Activated CD4-positive, alpha-beta T cell treated with anti-CD3 and anti-CD28 coated beads, Interleukin-2, amount 50 U/mL, for 24 hours (primary cell): ENCODE measurements at regions not wholly inside any gene's neighbourhood (a gene's known extent, or its start where the extent isn't known, plus 50 kb on each side); places are given as distances from the start of the nearest gene placed in this dataset.
"Not testable (repeated sequence)": the region's sequence is repeated elsewhere in the genome, so short reads cannot be mapped to it uniquely, and the experiment has no call there.

ENCODE experiments used
- DNase-seq, 2 donors: peaks; one replicate each; pipeline ENCODE4 v3.0.0-alpha.2; 2020; ENCODE audit warnings: low read depth in 1 of 2, low spot score in 1 of 2

DNA sequence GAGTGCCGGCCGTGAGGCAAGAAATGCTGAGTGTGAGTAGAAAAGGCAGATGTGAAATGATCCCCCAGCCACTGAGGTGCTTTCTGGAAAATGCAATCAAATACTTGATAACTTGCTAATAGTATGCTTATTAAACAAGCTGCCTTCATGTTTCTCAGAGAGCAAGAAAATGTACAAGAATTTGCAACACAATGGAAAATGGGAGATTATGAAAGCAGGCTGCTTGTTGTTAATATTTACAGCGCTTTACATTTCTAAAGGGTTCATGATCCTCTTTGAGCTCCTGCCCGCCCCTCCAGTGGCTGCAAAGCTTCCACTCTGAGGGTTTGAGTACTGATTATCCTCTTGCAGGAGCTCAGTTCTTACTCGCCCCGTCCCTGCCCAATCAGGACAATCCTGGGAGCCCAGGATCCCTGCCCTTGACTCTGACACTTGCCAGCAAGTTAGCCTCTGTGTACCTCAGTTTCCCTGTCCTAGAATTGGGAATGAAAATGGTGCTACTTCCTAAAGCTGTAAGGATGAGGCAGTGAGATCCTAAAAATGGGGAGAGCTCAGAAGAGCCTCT, 645.1 kb downstream of the TBC1D22A start:
- DNase-seq, result no peak

DNA sequence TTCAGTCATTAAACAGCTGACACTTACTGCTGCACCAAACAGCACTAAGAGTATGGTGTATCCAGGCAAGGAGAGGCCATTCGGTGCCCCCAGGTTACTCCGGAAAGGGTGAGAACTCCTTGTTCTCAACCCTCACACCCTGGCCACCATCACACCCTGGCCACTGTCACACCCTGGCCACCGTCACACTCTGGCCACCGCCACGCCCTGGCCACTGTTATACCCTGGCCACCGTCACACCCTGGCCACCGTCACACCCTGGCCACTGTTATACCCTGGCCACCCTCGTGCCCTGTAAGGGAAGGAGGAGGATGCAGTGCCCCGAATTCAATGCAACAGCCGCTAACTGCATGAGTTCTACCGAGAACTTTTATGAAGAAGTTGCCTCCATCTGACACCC, 644.4 kb downstream of the TBC1D22A start:
- DNase-seq, result no peak

DNA sequence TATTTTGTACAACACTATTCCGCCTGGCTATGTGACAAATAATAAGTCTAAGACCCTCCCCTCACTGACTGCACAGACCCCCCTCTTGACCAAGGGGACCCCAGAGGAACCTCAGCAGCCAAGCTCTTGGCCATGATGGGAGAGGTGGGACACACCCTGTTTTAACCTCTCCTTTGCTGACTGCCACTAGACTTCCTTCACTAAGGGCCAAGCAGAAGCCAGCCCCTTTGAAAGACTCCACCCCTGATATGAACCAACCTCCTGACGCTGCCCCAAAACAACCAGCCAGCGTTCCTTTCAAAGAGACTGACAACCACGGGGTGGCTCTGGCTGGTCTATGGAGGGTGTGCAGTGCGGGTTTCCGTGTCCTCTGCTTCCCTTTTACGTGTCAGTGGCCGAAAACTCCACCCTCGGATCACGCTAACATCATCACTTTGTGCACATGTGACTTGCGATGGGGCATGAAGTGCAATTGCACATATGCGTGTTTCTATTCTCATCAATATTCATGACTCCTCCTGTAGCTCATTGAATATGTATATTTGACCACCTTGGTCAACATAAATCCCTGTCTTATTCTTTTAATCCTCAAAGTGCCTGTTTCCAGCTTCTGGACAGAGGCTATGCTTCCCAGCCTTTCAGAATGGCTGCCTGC, 643.9 kb downstream of the TBC1D22A start:
- no peak for DNase-seq

DNA sequence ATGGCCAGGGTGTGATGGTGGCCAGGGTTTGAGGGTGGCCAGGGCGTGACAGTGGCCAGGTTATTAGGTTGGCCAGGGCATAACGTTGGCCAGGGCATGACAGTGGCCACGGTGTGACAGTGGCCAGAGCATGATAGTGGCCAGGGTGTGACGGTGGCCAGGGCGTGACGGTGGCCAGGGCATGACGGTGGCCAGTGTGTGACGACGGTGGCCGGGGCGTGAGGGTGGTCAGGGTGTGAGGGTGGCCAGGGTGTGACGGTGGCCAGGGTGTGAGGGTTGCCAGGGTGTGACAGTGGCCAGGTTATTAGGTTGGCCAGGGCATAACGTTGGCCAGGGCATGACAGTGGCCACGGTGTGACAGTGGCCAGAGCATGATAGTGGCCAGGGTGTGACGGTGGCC, 642.8 kb downstream of the TBC1D22A start:
- not testable (repeated sequence) for DNase-seq

DNA sequence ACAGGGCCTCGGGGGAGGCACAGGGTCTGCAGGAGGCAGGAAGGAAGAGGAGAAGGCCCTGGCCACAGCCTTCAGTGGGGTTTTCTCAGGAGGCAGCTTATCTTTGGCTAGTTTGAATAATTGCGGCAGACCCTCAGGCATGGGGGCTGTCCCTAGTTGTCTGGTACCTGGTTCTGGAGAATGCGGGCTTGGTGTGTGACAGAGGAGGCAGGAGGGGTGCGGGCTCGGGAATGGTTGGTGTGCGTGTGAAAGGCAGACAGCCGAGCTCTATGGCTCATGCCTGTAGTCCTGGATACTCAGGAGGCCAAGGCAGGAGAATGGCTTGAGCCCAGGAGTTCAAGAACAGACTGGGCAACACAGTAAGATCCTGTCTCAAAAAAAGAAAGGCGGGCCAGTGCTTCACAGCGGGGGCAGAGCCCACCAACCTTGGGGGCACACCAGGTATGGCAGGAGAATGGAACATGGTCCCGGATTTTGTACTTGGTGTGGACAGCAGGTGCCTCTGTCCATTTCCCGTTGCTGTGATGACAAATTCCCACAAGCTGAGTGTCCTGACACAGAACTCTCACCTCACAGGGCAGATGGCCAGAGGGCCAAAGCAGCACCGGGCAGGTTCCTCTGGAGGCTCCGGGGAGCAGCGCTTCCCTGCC, 640.6 kb downstream of the TBC1D22A start:
- DNase-seq, result no peak

DNA sequence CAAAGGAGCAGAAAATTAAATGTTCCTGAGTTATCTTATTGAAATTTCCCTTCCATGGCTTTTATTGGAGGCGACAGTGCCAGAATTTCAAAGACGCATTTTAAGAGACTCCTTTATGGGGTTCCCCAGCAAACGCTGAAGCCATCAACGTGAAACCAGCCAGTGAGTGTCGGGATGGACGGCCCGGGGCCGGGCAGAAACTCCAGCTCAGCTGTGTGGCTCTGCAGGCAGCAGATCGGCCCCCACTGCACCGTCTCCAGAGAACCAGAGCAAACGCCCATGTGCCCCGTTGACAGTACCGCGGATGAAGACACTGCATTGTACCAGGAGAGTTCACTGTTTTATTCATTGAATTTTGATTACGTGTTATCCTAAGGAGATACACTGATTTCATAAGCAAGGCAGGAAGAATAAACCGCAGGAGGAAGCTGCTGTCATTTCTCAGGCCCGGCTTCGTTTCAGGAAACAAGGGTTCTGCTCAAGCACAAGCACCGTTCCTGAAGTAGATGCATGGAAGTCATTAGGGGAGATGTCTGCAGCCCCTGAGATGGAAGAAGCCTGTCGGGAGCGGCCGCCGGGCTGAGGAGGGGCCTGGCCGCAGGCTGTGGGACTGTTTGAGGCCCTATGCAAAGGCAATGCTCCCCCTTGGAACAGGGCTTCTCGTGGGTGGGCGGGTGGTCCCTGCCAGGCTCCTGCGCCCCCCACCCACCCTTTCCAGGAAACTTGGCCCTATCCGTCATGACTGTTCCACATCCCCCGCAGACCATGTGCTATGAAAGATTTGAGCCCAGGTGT, 639.7 kb downstream of the TBC1D22A start:
- DNase-seq, result no peak

DNA sequence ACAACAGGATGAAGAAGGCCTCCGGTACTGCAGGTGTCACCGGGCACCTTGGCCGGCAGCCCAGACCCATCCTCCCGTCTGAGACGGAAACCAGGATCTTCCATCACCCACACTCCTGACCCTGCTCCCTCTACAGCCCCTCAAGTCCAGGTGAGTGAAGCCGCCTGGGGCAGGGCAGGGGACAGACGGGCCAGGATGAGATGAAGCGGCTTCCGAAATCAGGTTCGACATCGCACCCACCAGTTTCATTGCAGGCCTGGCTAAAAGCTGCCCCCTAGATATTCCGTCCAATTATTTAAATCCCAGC, 639.1 kb downstream of the TBC1D22A start:
- no peak for DNase-seq

DNA sequence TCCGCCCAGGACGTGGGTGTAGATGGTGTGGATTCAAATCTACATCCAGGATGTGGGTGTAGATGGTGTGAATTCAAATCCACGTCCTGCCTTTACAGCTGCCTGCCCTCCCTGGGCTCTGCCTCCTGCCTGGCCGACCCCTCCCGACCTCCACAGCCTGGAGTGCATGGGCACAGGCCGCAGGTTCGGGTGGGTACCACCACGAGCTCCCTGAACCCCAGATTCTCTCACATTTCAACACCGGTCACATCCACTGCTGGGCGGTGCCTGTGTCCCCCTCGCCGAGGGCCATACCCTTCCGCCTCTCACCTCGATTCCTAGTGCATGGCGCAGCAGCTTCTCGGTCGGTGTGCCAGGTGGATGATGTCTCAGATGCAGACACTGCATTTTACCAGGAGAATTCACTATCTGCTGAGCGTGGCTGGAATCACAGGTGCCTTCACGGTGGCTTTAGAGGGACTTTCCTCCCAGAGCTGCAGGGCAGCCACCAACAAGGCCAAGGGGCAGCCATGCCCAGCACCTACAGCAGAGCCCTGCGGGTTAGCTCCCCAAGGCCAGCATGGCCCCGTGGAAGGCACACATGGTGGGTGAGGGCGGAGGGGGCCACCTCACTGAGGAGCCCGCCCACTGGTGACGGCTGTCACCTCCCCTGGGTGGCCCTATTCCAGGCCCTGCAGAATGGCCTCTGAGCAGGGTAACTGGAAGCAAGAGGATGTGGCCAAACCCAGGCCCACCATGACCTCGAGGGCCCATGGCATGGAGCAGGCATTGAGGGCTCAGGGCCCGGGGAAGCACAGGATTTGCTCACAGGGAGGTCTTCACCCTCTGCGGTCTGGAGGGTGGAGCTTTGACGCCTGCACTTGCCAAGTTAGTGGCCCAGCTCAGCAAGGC, 638.5 kb downstream of the TBC1D22A start:
- DNase-seq, result no peak

DNA sequence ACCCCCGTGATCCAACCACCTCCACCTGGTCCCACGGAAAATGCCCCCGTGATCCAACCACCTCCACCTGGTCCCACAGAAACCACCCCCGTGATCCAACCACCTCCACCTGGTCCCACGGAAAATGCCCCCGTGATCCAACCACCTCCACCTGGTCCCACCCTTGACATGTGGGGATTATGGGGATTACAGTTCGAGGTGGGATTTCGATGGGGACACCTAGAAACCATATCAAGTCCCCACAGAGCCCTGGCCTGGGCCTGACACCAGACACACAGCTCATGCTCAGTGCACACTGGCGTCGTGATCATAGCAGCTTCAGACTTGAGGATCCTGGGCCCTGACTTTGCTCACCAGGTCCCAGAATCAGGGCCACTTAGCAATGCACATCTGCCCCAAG, 637.7 kb downstream of the TBC1D22A start:
- not testable (repeated sequence) for DNase-seq

DNA sequence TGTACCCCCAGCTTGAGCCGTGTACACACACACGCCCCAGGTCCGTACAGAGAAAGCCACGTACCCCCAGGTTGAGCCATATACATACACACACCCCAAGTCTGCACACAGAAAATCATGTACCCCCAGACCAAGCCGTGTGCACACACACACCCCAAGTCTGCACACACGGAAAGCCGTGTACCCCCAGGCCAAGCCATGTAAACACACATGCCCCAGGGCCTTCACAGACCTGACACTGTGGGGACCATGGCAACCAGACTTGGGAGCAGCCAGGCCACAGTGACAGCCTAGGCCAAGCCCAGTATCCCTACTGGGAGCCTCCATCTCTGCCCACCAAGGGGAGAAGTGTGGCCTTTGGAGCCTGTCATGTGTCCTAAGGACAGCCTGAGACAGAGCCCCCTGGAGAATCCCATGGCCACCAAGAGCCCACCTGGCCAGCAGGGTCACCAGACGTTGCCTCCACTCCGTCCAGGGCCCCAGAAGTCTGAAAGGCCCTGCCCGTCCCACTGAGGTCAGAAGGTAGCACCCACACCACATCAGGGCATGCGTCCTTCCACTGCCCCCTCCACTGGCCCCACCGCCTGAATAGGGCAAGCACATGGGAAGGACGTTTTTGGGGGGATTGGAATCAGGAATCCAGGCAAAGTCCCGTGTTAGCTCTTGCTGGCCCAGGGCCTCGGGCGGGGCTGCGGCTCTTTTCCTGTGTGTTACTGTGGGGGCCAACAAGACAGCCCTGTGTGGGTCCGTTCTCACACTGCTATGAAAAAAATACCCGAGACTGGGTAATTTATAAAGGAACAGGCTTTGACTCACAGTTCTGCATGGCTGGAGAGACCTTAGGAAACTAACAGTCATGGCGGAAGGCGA, 636.7 kb downstream of the TBC1D22A start:
- no peak for DNase-seq

DNA sequence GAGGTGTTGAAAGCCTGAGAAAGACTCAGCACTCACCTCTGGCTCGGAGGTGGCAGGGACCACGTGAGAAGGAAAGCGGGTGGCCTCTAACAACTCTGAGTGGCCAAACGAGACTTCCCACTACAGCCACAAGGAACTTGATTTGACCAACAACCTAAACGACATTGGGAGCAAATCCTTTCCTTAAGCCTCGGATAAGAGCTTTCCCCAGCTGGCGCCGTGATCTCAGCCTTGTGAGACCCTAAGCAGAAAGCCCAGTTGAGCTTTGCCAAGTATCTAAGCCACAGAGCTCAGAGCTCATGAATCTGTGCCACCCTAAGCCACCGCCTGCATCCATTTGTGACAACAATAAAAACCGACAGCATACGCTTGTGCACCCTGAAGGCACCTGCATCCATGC, 636.0 kb downstream of the TBC1D22A start:
- no peak for DNase-seq

DNA sequence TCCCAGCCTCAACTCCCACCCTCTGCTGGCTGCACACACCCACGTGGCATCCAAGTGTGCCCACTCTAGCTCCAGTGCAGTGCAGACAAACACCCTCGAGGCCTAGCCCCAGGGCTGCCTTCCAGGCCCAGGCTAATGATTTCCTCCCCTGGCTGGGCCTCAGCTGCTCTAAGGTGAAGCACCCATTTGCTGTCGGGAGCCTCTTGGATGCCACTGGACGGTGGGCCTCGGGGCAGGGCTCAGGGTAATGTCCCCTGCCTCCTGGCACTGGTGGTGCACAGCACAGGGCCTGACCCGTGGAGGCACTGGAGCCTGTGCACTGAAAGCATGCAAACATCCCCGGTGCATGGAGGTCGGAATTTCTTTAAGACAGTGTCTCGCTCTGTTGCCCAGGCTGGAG, 635.2 kb downstream of the TBC1D22A start:
- DNase-seq, result no peak

DNA sequence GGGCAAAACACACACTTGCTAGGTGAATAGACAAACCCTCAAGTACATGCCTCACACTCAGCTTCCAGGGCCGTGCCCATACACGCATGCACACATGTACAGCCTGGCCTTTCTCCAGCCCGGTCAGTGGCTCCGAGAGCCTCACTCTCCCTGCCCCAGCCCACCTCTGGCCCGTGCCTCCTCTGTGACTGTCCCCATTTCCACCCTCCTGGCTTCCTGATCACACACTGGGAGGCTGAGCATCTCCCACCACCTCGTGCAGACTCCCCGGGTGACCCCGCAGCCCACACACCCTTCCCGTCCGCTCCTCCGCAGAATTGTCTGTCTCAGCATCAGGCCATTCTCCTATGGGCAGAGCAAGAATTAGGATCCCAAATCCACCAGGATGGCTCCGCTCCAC, 634.1 kb downstream of the TBC1D22A start:
- no peak for DNase-seq

DNA sequence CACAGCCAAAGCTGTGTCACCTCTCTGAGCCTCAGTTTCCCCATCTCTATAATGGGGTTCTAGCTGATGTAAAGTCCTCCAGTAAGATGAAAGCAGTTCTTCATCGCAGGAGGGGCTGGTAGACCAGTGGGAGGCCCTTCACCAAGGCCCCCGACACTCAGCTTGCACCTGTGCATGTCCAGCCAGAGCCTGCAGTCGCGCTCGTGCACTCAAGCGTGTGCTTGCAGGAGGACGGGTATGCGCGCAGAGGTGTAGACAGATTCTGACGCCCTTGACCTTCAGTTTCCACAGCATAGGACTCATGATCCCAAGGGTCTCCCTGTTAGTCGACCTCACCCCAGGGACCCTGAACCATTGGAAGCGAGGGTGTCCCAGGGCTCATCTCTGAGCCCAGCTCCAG, 633.7 kb downstream of the TBC1D22A start:
- DNase-seq, result no peak

DNA sequence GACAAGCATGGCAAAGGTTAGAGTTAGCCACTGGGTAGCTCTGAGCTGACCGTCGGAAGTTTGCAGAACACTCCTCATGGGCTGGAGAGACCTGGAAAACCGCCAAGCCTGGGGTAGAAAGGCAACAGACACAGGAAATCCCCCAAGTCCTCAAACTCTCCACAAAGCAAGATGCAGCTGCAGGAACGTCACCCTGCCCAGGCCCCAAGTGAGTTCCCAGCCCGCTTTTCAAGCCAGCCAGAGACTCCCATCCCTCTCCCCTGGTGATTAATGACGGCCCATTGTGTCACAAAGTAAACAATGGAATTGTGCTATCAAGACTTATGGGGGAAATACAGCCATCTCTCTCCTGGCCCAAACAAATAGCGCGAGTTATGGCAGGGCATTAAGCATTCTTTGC, 633.0 kb downstream of the TBC1D22A start:
- no peak for DNase-seq

DNA sequence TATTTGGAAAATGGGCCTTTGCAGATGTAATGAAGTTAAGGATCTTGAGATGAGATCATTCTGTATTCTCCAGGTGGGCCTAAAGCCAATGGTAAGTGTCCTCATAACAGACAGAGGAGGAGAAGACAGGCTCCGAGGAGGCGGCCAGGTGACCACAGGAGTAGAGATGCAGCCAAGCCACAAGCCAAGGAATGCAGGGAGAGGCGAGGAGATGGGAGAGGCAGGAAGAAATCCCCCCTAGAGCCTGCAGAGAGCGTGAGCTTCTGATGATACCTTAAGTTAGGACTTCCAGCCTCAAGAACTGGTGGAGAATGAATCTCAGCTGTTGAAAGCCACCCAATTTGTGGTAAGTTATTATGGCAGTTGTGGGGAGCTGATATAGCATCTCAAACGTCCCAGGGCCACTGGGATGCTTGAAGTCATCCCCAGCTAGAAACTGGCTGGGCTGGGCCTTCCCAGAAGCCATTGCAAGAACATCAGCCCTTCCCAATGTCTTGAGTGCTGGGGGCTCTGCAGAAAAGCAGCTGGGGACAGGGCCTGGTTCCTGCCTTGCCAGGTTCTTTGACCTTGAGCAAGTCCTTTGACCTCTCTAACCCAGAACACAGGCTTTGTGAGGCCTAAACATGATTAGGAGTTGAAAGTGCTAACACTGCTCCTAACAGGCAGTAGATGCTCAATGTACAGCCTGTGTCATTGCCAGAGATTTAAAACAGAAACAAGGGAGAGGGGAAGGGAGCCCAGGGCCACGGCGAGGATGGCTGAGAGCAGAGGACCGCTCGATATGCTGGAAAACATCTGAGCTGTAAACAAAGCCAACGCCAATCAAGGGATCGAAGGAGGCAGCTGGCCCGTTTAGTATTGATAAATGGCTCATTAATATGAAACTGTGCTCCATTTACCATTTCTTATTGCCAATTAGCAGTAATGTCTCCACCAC, 632.3 kb downstream of the TBC1D22A start:
- no peak for DNase-seq

DNA sequence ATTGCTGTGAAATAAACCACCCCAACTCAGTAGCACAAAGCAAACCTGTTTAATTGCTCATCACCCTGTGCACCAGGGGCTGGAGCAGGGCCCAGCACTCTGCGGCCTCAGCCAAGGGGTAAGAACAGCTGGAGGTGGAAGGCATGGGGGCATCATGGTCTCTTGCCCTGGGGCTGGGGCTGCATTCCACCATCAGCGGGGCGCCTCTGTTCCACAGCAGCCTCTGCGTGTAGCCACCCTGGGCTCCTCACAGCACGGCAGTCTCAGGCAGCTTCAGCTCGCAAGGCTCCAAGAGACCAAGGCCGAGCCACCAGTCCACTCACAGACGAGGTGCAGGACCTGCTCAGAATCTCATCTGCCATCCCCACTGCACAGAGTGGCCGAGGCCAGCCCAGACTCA, 630.7 kb downstream of the TBC1D22A start:
- DNase-seq, result no peak

DNA sequence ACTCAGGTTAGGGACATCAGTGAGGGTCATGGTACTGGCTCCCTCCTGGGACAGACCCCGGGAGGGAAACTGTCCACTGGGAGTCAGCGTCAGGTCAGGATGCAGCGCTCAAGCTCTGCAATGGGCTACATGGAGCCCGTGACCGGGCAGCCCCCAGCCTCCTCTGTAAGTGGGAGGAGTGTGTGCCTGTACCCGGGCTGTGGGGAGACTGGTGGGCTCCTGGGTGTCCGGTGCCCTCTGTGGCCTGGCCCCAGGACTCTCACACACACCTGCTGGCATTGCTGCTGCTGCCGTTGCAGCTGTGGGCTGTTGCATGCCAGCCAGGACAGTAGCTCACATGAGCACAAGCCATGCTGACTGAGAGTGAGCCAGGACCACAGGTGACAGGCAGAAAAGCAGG, 630.3 kb downstream of the TBC1D22A start:
- DNase-seq, result no peak

DNA sequence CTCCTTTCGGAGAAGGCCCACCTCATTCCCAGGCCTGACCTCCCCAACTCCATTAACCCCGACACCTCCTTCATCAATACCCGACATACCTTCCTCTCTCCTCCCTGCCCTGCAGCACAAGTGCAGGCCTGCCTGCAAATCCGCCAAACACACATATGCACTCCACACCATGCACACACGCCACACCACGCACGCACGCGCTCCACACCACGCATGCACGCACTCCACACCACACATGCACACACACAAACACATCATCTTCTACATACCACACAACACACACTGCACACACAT, 629.6 kb downstream of the TBC1D22A start:
- DNase-seq, result no peak
